ENCODE measurements at regions not wholly inside any gene's neighbourhood (a gene's known extent, or its start where the extent isn't known, plus 50 kb on each side); places are given as distances from the start of the nearest gene placed in this dataset.

GRCh38 chr6:122153557-122153956 is 245.9 kb upstream of the HSF2 start:
- Histone ChIP-seq H3K4me1 (peaks cover 0 to 36% (median 11%) of the 10 kb centered on the region in 9 donors), H3K36me3 (no peaks in the 10 kb centered on the region), H3K9me3 (no peaks in the 10 kb centered on the region), H3K27me3 (no peaks in the 10 kb centered on the region), H3K27ac (peak overlapping the region in 6 of 10 donors; percentile 24 to 61 (median 54)), H3K4me3 (no peak overlapping the region)
- no peak for TF ChIP-seq CTCF (IDR thresholded peaks at IDR 0.05)
- WGBS, 2 donors: 20 to 25% methylated on average over 3 of the region's 3 CpGs
- DNase-seq: no peak
- peak in 5 of 8 donors; percentile 15 to 70 (median 47) for ATAC-seq
- intact Hi-C loops (cut with DNase I): no loop called here

- intact Hi-C loops (cut with DNase I): no loop called here
- Histone ChIP-seq H3K36me3 (no peaks in the 10 kb centered on the region), H3K27me3 (no peaks in the 10 kb centered on the region), H3K4me1 (peaks cover 0 to 36% (median 11%) of the 10 kb centered on the region in 9 donors), H3K9me3 (no peaks in the 10 kb centered on the region), H3K27ac (peak overlapping the region in 6 of 10 donors; percentile 24 to 58 (median 48)), H3K4me3 (no peak overlapping the region)
- TF ChIP-seq CTCF (IDR thresholded peaks at IDR 0.05): no peak
- DNase-seq (no peak), ATAC-seq (no peak)
- 62 to 65% methylated on average over 1 of the region's 1 CpG for WGBS, 2 donors
Observed at GRCh38 chr6:122154155-122154554, 245.3 kb upstream of the HSF2 start.

GRCh38 chr6:122154912-122155575 is 244.4 kb upstream of the HSF2 start:
- WGBS, 2 donors: 57 to 68% methylated on average over 2 of the region's 2 CpGs
- ATAC-seq (peak in 7 of 8 donors; percentile 67 to 88 (median 74)), DNase-seq (peak in 1 of 2 donors; percentile 46)
- intact Hi-C loops (cut with DNase I): no loop called here
- no peak for TF ChIP-seq CTCF (IDR thresholded peaks at IDR 0.05)
- H3K27ac ChIP-seq: peak overlapping the region in 5 of 10 donors; percentile 8 to 58 (median 37)
- no peaks in the 10 kb centered on the region for H3K36me3 ChIP-seq
- peaks cover 0 to 2% (median 0%) of the 10 kb centered on the region in 11 donors for H3K9me3 ChIP-seq
- H3K4me3 ChIP-seq: no peak overlapping the region
- peaks cover 0 to 36% (median 11%) of the 10 kb centered on the region in 9 donors for H3K4me1 ChIP-seq
- no peaks in the 10 kb centered on the region for H3K27me3 ChIP-seq

- ATAC-seq (no peak), DNase-seq (no peak)
- peaks cover 0 to 9% (median 0%) of the 10 kb centered on the region in 11 donors for H3K9me3 ChIP-seq
- no peak overlapping the region for H3K4me3 ChIP-seq
- 84 to 87% methylated on average over 5 of the region's 5 CpGs for WGBS, 2 donors
- TF ChIP-seq CTCF (IDR thresholded peaks at IDR 0.05): no peak
- no peaks in the 10 kb centered on the region for H3K27me3 ChIP-seq
- H3K27ac ChIP-seq: no peak overlapping the region
- intact Hi-C loops (cut with DNase I): loop anchor here in 1 of 10 donors (10.0 kb wide), 1 partner anchor 106 kb away; no protein-coding TSS in a partner anchor
- H3K4me1 ChIP-seq: no peaks in the 10 kb centered on the region
- no peaks in the 10 kb centered on the region for H3K36me3 ChIP-seq
Observed at GRCh38 chr6:122161136-122161535, 238.3 kb upstream of the HSF2 start.

Data from heart right ventricle (tissue), 16 donors.